Testis (tissue), 2 donors: ENCODE measurements at regions not wholly inside any gene's neighbourhood (a gene's known extent, or its start where the extent isn't known, plus 50 kb on each side); places are given as distances from the start of the nearest gene placed in this dataset.

Experiments used
- DNase-seq: peaks from one replicate; pipeline ENCODE4 v3.0.0-alpha.2; 2019
- H3K27ac ChIP-seq, 2 donors: fragments of 200-600 bp; sonication (generic); one replicate each; pipeline ENCODE4 v1.5.1; 2019
- H3K27me3 ChIP-seq: fragments of 200-600 bp; sonication (generic); one replicate; pipeline ENCODE4 v1.5.1; 2019
- H3K36me3 ChIP-seq: fragments of 200-600 bp; sonication (generic); one replicate; pipeline ENCODE4 v1.5.1; 2017; ENCODE audit warnings: low read depth; ENCODE audit errors: missing control alignments
- H3K4me1 ChIP-seq: fragments of 200-600 bp; sonication (generic); one replicate; pipeline ENCODE4 v1.5.1; 2019
- H3K4me3 ChIP-seq, 2 donors: fragments of 200-600 bp; sonication (generic); one replicate each; pipeline ENCODE4 v1.5.1; 2017 to 2019
- H3K9me3 ChIP-seq: fragments of 200-600 bp; sonication (generic); one replicate; pipeline ENCODE4 v1.5.1; 2017
- CTCF ChIP-seq, 3 experiments: fragments of 450-650 bp in 2 of 3; fragments of 200-600 bp in 1 of 3; sonication (generic) in 1 of 3; IDR thresholded peaks; one replicate each; pipeline ENCODE4 v1.5.1; 2016 to 2019; ENCODE audit warnings: antibody characterized with exemption in 3 of 3, mild to moderate bottlenecking in 2 of 3, moderate library complexity in 1 of 3
- POLR2A ChIP-seq: fragments of 450-650 bp; IDR thresholded peaks from one replicate; pipeline ENCODE4 v1.6.1; 2017; ENCODE audit warnings: antibody characterized with exemption, mild to moderate bottlenecking, moderate library complexity
- WGBS, 2 donors: methylation state at CpG; one replicate each; pipeline ENCODE4 v1.1.5; 2018; 5-methylcytosine and 5-hydroxymethylcytosine counted together
- intact Hi-C: fragments of 100-400 bp; cut with DNase I; formaldehyde crosslinking; loops from one replicate; pipeline ENCODE4 v1.15.1; 2023; ENCODE audit warnings: low total_unique reads

GRCh38 chr4:147201016-147201415 is 255.4 kb upstream of the TTC29 start:
- no peak overlapping the region for H3K27ac ChIP-seq
- no peak for DNase-seq
- intact Hi-C loops: no loop called here
- TF ChIP-seq POLR2A (no peak), CTCF (IDR thresholded peaks at IDR 0.05) (no peak)
- WGBS, 2 donors: 61 to 65% methylated on average over 1 of the region's 1 CpG
- no peaks in the 10 kb centered on the region for H3K36me3 ChIP-seq
- no peaks in the 10 kb centered on the region for H3K27me3 ChIP-seq
- no peak overlapping the region for H3K4me3 ChIP-seq
- no peaks in the 10 kb centered on the region for H3K4me1 ChIP-seq
- no peaks in the 10 kb centered on the region for H3K9me3 ChIP-seq

DNA sequence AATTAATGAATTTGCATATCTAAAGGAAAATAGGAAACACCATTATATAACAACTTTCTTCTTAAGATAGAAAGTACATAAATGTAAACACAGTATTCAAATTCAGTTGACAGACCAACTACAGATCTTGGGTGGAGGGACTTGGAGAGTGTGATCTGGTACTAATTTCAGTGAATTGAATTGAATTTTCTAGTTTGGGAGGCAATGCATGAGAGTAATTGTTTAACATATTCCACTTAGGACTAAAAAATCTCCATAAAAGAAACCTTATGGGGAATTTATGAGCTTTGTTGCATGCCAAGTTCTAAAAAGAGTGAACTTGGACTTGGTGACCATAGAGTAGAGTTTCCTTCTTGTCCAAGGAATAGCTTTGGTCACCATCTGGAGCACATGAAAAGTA is 261.1 kb upstream of the TTC29 start:
- no peaks in the 10 kb centered on the region for H3K4me1 ChIP-seq
- no peak overlapping the region for H3K4me3 ChIP-seq
- no peaks in the 10 kb centered on the region for H3K9me3 ChIP-seq
- no peaks in the 10 kb centered on the region for H3K36me3 ChIP-seq
- TF ChIP-seq POLR2A (no peak), CTCF (IDR thresholded peaks at IDR 0.05) (no peak)
- no peaks in the 10 kb centered on the region for H3K27me3 ChIP-seq
- DNase-seq: no peak
- no peak overlapping the region for H3K27ac ChIP-seq
- intact Hi-C loops: no loop called here

DNA sequence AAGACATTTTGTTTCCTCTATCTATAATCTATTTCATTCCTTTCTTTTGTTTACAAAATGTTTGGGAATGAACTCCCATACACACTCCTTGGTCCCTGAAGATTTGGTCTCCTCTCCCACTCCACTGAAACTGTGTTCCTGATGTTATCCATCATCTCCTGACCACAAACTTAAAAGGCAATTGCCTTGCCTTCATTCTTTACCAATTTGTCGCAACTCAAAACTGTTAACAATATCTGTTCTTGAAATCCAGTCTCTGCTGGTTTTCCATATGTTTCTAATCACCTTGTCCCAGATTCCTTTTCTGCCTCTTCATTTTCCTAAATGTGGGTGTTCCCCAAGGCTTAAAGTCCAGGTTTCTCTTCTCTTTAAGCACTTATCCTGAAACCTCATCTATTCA is 262.2 kb upstream of the TTC29 start:
- 88 to 91% methylated on average over 1 of the region's 1 CpG for WGBS, 2 donors
- Histone ChIP-seq H3K27me3 (no peaks in the 10 kb centered on the region), H3K4me3 (no peak overlapping the region), H3K9me3 (no peaks in the 10 kb centered on the region), H3K27ac (no peak overlapping the region), H3K36me3 (no peaks in the 10 kb centered on the region), H3K4me1 (no peaks in the 10 kb centered on the region)
- intact Hi-C loops: no loop called here
- DNase-seq: no peak
- TF ChIP-seq CTCF (IDR thresholded peaks at IDR 0.05) (no peak), POLR2A (no peak)

DNA sequence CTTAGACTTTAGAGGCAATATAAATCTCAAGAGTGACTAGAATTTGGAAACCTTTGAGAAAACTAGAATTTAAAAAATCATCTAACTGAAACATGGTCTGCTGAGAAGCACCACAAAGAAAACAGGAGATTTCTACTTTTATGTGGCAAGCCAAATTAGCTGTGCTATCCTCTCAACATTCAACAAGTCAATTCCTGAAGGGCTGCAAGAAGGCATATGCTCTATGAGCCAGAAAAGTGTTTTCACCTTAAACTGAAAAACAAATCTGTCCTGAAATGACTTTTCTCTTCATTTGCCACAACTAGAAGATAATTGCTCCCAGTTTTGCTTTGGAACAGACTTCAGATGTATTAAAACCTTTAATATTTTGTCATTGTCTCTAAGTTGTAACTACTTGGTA is 263.2 kb upstream of the EDNRA start:
- DNase-seq: no peak
- intact Hi-C loops: no loop called here
- TF ChIP-seq POLR2A (no peak), CTCF (IDR thresholded peaks at IDR 0.05) (no peak)
- Histone ChIP-seq H3K36me3 (no peaks in the 10 kb centered on the region), H3K27ac (no peak overlapping the region), H3K9me3 (no peaks in the 10 kb centered on the region), H3K4me3 (no peak overlapping the region), H3K4me1 (no peaks in the 10 kb centered on the region), H3K27me3 (no peaks in the 10 kb centered on the region)

- Histone ChIP-seq H3K27ac (peak overlapping the region in 1 of 2 donors; percentile 31), H3K36me3 (no peaks in the 10 kb centered on the region), H3K9me3 (no peaks in the 10 kb centered on the region), H3K4me3 (no peak overlapping the region), H3K4me1 (no peaks in the 10 kb centered on the region), H3K27me3 (no peaks in the 10 kb centered on the region)
- no peak for DNase-seq
- intact Hi-C loops: no loop called here
- 28 to 32% methylated on average over 2 of the region's 2 CpGs for WGBS, 2 donors
- no peak for TF ChIP-seq POLR2A
- TF ChIP-seq CTCF (IDR thresholded peaks at IDR 0.05): no peak
These were observed 261.8 kb upstream of the EDNRA start for GRCh38 chr4:147219145-147219544.
